Keratinocyte (primary cell): ENCODE measurements at regions not wholly inside any gene's neighbourhood (a gene's known extent, or its start where the extent isn't known, plus 50 kb on each side); places are given as distances from the start of the nearest gene placed in this dataset.
"Not testable (repeated sequence)": the region's sequence is repeated elsewhere in the genome, so short reads cannot be mapped to it uniquely, and the experiment has no call there.

Experiments used
- CTCF ChIP-seq, 3 experiments: IDR thresholded peaks in 1 of 3; conservative IDR thresholded peaks in 1 of 3; optimal IDR thresholded peaks in 1 of 3; 2 replicates in 2 of 3; 3 replicates in 1 of 3; pipeline versions ENCODE3 to v1.5.1; 2011; ENCODE audit warnings: low read length in 3 of 3, mild to moderate bottlenecking in 3 of 3, moderate library complexity in 2 of 3, control low read depth in 1 of 3, inconsistent platforms in 1 of 3; ENCODE audit not compliant: insufficient read depth in 2 of 3; ENCODE audit errors: extremely low read depth in 1 of 3
- EZH2 ChIP-seq: IDR thresholded peaks from one replicate; pipeline ENCODE4 v1.6.1; 2012; ENCODE audit warnings: inconsistent platforms, mild to moderate bottlenecking, low read length, moderate library complexity

DNA sequence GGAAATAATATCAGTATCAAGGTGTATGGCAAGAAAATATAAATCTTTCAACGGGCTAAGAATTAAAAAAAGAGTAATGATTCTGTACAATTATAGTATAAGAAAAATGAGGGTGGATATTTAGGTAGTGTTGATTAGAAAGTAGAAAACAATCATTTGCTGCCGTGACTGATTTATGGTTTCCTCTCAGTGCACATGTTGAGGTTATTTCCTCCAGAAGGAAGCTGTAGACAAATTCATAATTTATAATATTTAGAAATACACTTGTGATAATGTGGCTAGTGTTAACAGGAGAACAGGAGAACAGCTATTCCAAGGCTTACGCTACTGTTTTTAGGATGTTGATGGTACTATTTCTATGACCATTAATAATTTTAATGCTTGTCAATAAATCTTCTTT lies 153.4 kb downstream of the GOLGA6L6 start:
- TF ChIP-seq CTCF (optimal IDR thresholded peaks at IDR 0.05 in 1 of 3, IDR thresholded peaks at IDR 0.05 in 1 of 3, conservative IDR thresholded peaks at IDR 0.05 in 1 of 3; ENCODE audit: extremely low read depth in 1 of 3, insufficient read depth in 2 of 3, low read length in 3 of 3); EZH2: not testable (repeated sequence)
